NB4 (cell line): ENCODE measurements at regions not wholly inside any gene's neighbourhood (a gene's known extent, or its start where the extent isn't known, plus 50 kb on each side); places are given as distances from the start of the nearest gene placed in this dataset.

Experiments
- CTCF ChIP-seq: IDR thresholded peaks from one replicate; pipeline ENCODE4 v1.5.1; 2012; ENCODE audit warnings: low read depth, low read length
- MAX ChIP-seq: IDR thresholded peaks from 2 replicates; pipeline ENCODE4 v1.6.1; 2011; ENCODE audit warnings: low read depth, low read length
- MYC ChIP-seq: IDR thresholded peaks from 2 replicates; pipeline ENCODE4 v1.6.1; 2011; ENCODE audit warnings: low read depth, low read length
- POLR2A ChIP-seq: IDR thresholded peaks from 2 replicates; pipeline ENCODE4 v1.6.1; 2011; ENCODE audit warnings: mild to moderate bottlenecking; ENCODE audit not compliant: insufficient read length; ENCODE audit errors: extremely low read depth

- TF ChIP-seq POLR2A (no peak), CTCF (no peak), MAX (no peak), MYC (no peak)
These were observed 110.5 kb upstream of the CPEB4 start for GRCh38 chr5:173777674-173778073.
